ENCODE measurements at regions not wholly inside any gene's neighbourhood (a gene's known extent, or its start where the extent isn't known, plus 50 kb on each side); places are given as distances from the start of the nearest gene placed in this dataset.

GRCh38 chr10:69741252-69741651, 60.5 kb upstream of the COL13A1 start:
- TF ChIP-seq POLR2A (IDR thresholded peaks at IDR 0.05): no peak
- TF ChIP-seq, protein P1, sequence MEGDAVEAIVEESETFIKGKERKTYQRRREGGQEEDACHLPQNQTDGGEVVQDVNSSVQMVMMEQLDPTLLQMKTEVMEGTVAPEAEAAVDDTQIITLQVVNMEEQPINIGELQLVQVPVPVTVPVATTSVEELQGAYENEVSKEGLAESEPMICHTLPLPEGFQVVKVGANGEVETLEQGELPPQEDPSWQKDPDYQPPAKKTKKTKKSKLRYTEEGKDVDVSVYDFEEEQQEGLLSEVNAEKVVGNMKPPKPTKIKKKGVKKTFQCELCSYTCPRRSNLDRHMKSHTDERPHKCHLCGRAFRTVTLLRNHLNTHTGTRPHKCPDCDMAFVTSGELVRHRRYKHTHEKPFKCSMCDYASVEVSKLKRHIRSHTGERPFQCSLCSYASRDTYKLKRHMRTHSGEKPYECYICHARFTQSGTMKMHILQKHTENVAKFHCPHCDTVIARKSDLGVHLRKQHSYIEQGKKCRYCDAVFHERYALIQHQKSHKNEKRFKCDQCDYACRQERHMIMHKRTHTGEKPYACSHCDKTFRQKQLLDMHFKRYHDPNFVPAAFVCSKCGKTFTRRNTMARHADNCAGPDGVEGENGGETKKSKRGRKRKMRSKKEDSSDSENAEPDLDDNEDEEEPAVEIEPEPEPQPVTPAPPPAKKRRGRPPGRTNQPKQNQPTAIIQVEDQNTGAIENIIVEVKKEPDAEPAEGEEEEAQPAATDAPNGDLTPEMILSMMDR (IDR thresholded peaks at IDR 0.05): no peak
